Nucleus accumbens (tissue), 56 donors: ENCODE measurements at regions not wholly inside any gene's neighbourhood (a gene's known extent, or its start where the extent isn't known, plus 50 kb on each side); places are given as distances from the start of the nearest gene placed in this dataset.

Source experiments
- DNase-seq, 56 donors: peaks; one replicate each; lab custom pipeline; 2025; lab: John Stamatoyannopoulos, UW

GRCh38 chr6:93498713-93499112 lies 79.4 kb upstream of the EPHA7 start:
- no peak for DNase-seq

- DNase-seq = no peak
These were observed 77.2 kb upstream of the EPHA7 start for GRCh38 chr6:93496548-93496947.

- no peak for DNase-seq
These were observed 74.7 kb upstream of the EPHA7 start for GRCh38 chr6:93494057-93494456.

GRCh38 chr6:93474733-93475179 lies 55.4 kb upstream of the EPHA7 start:
- DNase-seq = no peak

- DNase-seq = no peak
These were observed 51.9 kb upstream of the EPHA7 start for GRCh38 chr6:93471281-93471680.
